ENCODE measurements at regions not wholly inside any gene's neighbourhood (a gene's known extent, or its start where the extent isn't known, plus 50 kb on each side); places are given as distances from the start of the nearest gene placed in this dataset.

- TF ChIP-seq BACH2 (CRISPR knock-in tag; IDR thresholded peaks at IDR 0.05; ENCODE audit: borderline replicate concordance) (no peak), ISL1 (CRISPR knock-in tag; IDR thresholded peaks at IDR 0.05) (no peak), TCF4 (CRISPR knock-in tag; IDR thresholded peaks at IDR 0.05; ENCODE audit: borderline replicate concordance) (no peak), ZFP30 (CRISPR knock-in tag; IDR thresholded peaks at IDR 0.05) (no peak), ARNTL (CRISPR knock-in tag; IDR thresholded peaks at IDR 0.05; ENCODE audit: borderline replicate concordance, low read depth) (no peak), PPARA (CRISPR knock-in tag; IDR thresholded peaks at IDR 0.05; ENCODE audit: borderline replicate concordance) (no peak), TSHZ2 (CRISPR knock-in tag; IDR thresholded peaks at IDR 0.05) (no peak), CSRNP3 (CRISPR knock-in tag; IDR thresholded peaks at IDR 0.05) (no peak)
These were observed 270.7 kb downstream of the SEMA3D start for GRCh38 chr7:84916161-84916560.
